ENCODE measurements at regions not wholly inside any gene's neighbourhood (a gene's known extent, or its start where the extent isn't known, plus 50 kb on each side); places are given as distances from the start of the nearest gene placed in this dataset.

- Histone ChIP-seq H2AK5ac (ENCODE audit: low read depth, low read length) (no peak overlapping the region), H2AFZ (ENCODE audit: low read length) (no peak overlapping the region), H3K18ac (ENCODE audit: low read length) (no peak overlapping the region), H3K23ac (ENCODE audit: low read depth, low read length, poor library complexity) (no peak overlapping the region), H2BK120ac (ENCODE audit: low read depth, low read length) (no peak overlapping the region), H4K91ac (ENCODE audit: low read depth, low read length, poor library complexity) (no peak overlapping the region), H3K4me3 (ENCODE audit: low read length in 2 of 2) (no peak overlapping the region), H3K36me3 (replicated peaks in 1 of 2; ENCODE audit: control insufficient read depth in 2 of 2, insufficient read depth in 2 of 2, low read length in 2 of 2) (no peaks in the 10 kb centered on the region), H3K4ac (ENCODE audit: low read length) (no peak overlapping the region), H3K9me3 (replicated peaks in 1 of 2; ENCODE audit: control insufficient read depth in 2 of 2, insufficient read depth in 1 of 2, low read depth in 1 of 2, low read length in 2 of 2) (peaks cover 0 to 13% of the 10 kb centered on the region in 2 donors), H3K9ac (ENCODE audit: low read depth, low read length, poor library complexity) (no peak overlapping the region), H3K4me2 (ENCODE audit: insufficient read depth, low read length, poor library complexity, severe bottlenecking) (no peak overlapping the region), H3K27me3 (ENCODE audit: control insufficient read depth in 3 of 3, insufficient read depth in 3 of 3, low read depth in 1 of 3, low read length in 3 of 3) (no peaks in the 10 kb centered on the region), H2BK12ac (ENCODE audit: low read length) (no peak overlapping the region), H2BK5ac (ENCODE audit: low read length) (no peak overlapping the region), H3K4me1 (ENCODE audit: control insufficient read depth in 2 of 2, insufficient read depth in 1 of 2, low read depth in 1 of 2, low read length in 2 of 2) (no peaks in the 10 kb centered on the region), H3K79me1 (ENCODE audit: low read depth, low read length) (no peaks in the 10 kb centered on the region), H4K8ac (ENCODE audit: low read depth, low read length) (no peak overlapping the region), H2BK15ac (ENCODE audit: low read length) (no peak overlapping the region), H3K27ac (replicated peaks; ENCODE audit: low read length) (no peak overlapping the region), H3K14ac (ENCODE audit: low read length) (no peak overlapping the region)
- WGBS, 2 donors (ENCODE audit: extremely low coverage in 2 of 2, insufficient read length in 2 of 2, insufficient replicate concordance in 1 of 2), result no CpG with 5 or more reads among the region's 2 CpGs
- no peak for DNase-seq (ENCODE audit: low spot score)
Measured at GRCh38 chr6:66307490-66307889, 600.5 kb upstream of the EYS start.

GRCh38 chr6:66291905-66292304 lies 584.9 kb upstream of the EYS start:
- no peak overlapping the region for H3K27ac ChIP-seq (replicated peaks; ENCODE audit: low read length)
- H3K18ac ChIP-seq (ENCODE audit: low read length), result no peak overlapping the region
- H2BK5ac ChIP-seq (ENCODE audit: low read length), result no peak overlapping the region
- no peak overlapping the region for H3K23ac ChIP-seq (ENCODE audit: low read depth, low read length, poor library complexity)
- H4K8ac ChIP-seq (ENCODE audit: low read depth, low read length), result no peak overlapping the region
- H3K9me3 ChIP-seq (replicated peaks in 1 of 2; ENCODE audit: control insufficient read depth in 2 of 2, insufficient read depth in 1 of 2, low read depth in 1 of 2, low read length in 2 of 2), result no peaks in the 10 kb centered on the region
- H3K4me2 ChIP-seq (ENCODE audit: insufficient read depth, low read length, poor library complexity, severe bottlenecking), result no peak overlapping the region
- H3K9ac ChIP-seq (ENCODE audit: low read depth, low read length, poor library complexity), result no peak overlapping the region
- no peak overlapping the region for H2BK15ac ChIP-seq (ENCODE audit: low read length)
- H3K36me3 ChIP-seq (replicated peaks in 1 of 2; ENCODE audit: control insufficient read depth in 2 of 2, insufficient read depth in 2 of 2, low read length in 2 of 2), result no peaks in the 10 kb centered on the region
- no peaks in the 10 kb centered on the region for H3K4me1 ChIP-seq (ENCODE audit: control insufficient read depth in 2 of 2, insufficient read depth in 1 of 2, low read depth in 1 of 2, low read length in 2 of 2)
- H2AK5ac ChIP-seq (ENCODE audit: low read depth, low read length), result no peak overlapping the region
- no peak for DNase-seq (ENCODE audit: low spot score)
- no peak overlapping the region for H2BK120ac ChIP-seq (ENCODE audit: low read depth, low read length)
- H3K14ac ChIP-seq (ENCODE audit: low read length), result no peak overlapping the region
- no peak overlapping the region for H3K4ac ChIP-seq (ENCODE audit: low read length)
- H3K4me3 ChIP-seq (ENCODE audit: low read length in 2 of 2), result no peak overlapping the region
- no peak overlapping the region for H4K91ac ChIP-seq (ENCODE audit: low read depth, low read length, poor library complexity)
- WGBS, 2 donors (ENCODE audit: extremely low coverage in 2 of 2, insufficient read length in 2 of 2, insufficient replicate concordance in 1 of 2), result 100% methylated on average over 1 of the region's 4 CpGs; no CpG with 5 or more reads in 1 of the 2 donors
- H2BK12ac ChIP-seq (ENCODE audit: low read length), result no peak overlapping the region
- H3K79me1 ChIP-seq (ENCODE audit: low read depth, low read length), result no peaks in the 10 kb centered on the region
- H3K27me3 ChIP-seq (ENCODE audit: control insufficient read depth in 3 of 3, insufficient read depth in 3 of 3, low read depth in 1 of 3, low read length in 3 of 3), result no peaks in the 10 kb centered on the region
- H2AFZ ChIP-seq (ENCODE audit: low read length), result no peak overlapping the region

- no peaks in the 10 kb centered on the region for H3K79me1 ChIP-seq (ENCODE audit: low read depth, low read length)
- H3K36me3 ChIP-seq (replicated peaks in 1 of 2; ENCODE audit: control insufficient read depth in 2 of 2, insufficient read depth in 2 of 2, low read length in 2 of 2), result no peaks in the 10 kb centered on the region
- no peak overlapping the region for H3K18ac ChIP-seq (ENCODE audit: low read length)
- no peak overlapping the region for H3K23ac ChIP-seq (ENCODE audit: low read depth, low read length, poor library complexity)
- H3K4me3 ChIP-seq (ENCODE audit: low read length in 2 of 2), result no peak overlapping the region
- no peak overlapping the region for H2BK5ac ChIP-seq (ENCODE audit: low read length)
- H2BK12ac ChIP-seq (ENCODE audit: low read length), result no peak overlapping the region
- no peak overlapping the region for H4K91ac ChIP-seq (ENCODE audit: low read depth, low read length, poor library complexity)
- no peak overlapping the region for H3K14ac ChIP-seq (ENCODE audit: low read length)
- no peak overlapping the region for H2BK120ac ChIP-seq (ENCODE audit: low read depth, low read length)
- H3K4ac ChIP-seq (ENCODE audit: low read length), result no peak overlapping the region
- H4K8ac ChIP-seq (ENCODE audit: low read depth, low read length), result no peak overlapping the region
- H3K4me2 ChIP-seq (ENCODE audit: insufficient read depth, low read length, poor library complexity, severe bottlenecking), result no peak overlapping the region
- no peak for DNase-seq (ENCODE audit: low spot score)
- no peaks in the 10 kb centered on the region for H3K9me3 ChIP-seq (replicated peaks in 1 of 2; ENCODE audit: control insufficient read depth in 2 of 2, insufficient read depth in 1 of 2, low read depth in 1 of 2, low read length in 2 of 2)
- no peak overlapping the region for H2AK5ac ChIP-seq (ENCODE audit: low read depth, low read length)
- H3K9ac ChIP-seq (ENCODE audit: low read depth, low read length, poor library complexity), result no peak overlapping the region
- no CpG with 5 or more reads among the region's 2 CpGs for WGBS, 2 donors (ENCODE audit: extremely low coverage in 2 of 2, insufficient read length in 2 of 2, insufficient replicate concordance in 1 of 2)
- H2AFZ ChIP-seq (ENCODE audit: low read length), result no peak overlapping the region
- no peaks in the 10 kb centered on the region for H3K4me1 ChIP-seq (ENCODE audit: control insufficient read depth in 2 of 2, insufficient read depth in 1 of 2, low read depth in 1 of 2, low read length in 2 of 2)
- H2BK15ac ChIP-seq (ENCODE audit: low read length), result no peak overlapping the region
- no peaks in the 10 kb centered on the region for H3K27me3 ChIP-seq (ENCODE audit: control insufficient read depth in 3 of 3, insufficient read depth in 3 of 3, low read depth in 1 of 3, low read length in 3 of 3)
- H3K27ac ChIP-seq (replicated peaks; ENCODE audit: low read length), result no peak overlapping the region
Measured at GRCh38 chr6:66289889-66290288, 582.9 kb upstream of the EYS start.

GRCh38 chr6:66278115-66278514 lies 571.1 kb upstream of the EYS start:
- no peaks in the 10 kb centered on the region for H3K4me1 ChIP-seq (ENCODE audit: control insufficient read depth in 2 of 2, insufficient read depth in 1 of 2, low read depth in 1 of 2, low read length in 2 of 2)
- DNase-seq (ENCODE audit: low spot score), result no peak
- no peak overlapping the region for H2AFZ ChIP-seq (ENCODE audit: low read length)
- no peaks in the 10 kb centered on the region for H3K36me3 ChIP-seq (replicated peaks in 1 of 2; ENCODE audit: control insufficient read depth in 2 of 2, insufficient read depth in 2 of 2, low read length in 2 of 2)
- no peaks in the 10 kb centered on the region for H3K9me3 ChIP-seq (replicated peaks in 1 of 2; ENCODE audit: control insufficient read depth in 2 of 2, insufficient read depth in 1 of 2, low read depth in 1 of 2, low read length in 2 of 2)
- no peak overlapping the region for H3K9ac ChIP-seq (ENCODE audit: low read depth, low read length, poor library complexity)
- no peak overlapping the region for H4K8ac ChIP-seq (ENCODE audit: low read depth, low read length)
- no peak overlapping the region for H2BK12ac ChIP-seq (ENCODE audit: low read length)
- no peak overlapping the region for H2BK120ac ChIP-seq (ENCODE audit: low read depth, low read length)
- no peak overlapping the region for H4K91ac ChIP-seq (ENCODE audit: low read depth, low read length, poor library complexity)
- H3K4me3 ChIP-seq (ENCODE audit: low read length in 2 of 2), result no peak overlapping the region
- no peak overlapping the region for H3K4me2 ChIP-seq (ENCODE audit: insufficient read depth, low read length, poor library complexity, severe bottlenecking)
- no peak overlapping the region for H3K23ac ChIP-seq (ENCODE audit: low read depth, low read length, poor library complexity)
- no peak overlapping the region for H2AK5ac ChIP-seq (ENCODE audit: low read depth, low read length)
- H2BK15ac ChIP-seq (ENCODE audit: low read length), result no peak overlapping the region
- no peaks in the 10 kb centered on the region for H3K79me1 ChIP-seq (ENCODE audit: low read depth, low read length)
- no peak overlapping the region for H3K4ac ChIP-seq (ENCODE audit: low read length)
- H3K18ac ChIP-seq (ENCODE audit: low read length), result no peak overlapping the region
- H3K27ac ChIP-seq (replicated peaks; ENCODE audit: low read length), result no peak overlapping the region
- H3K14ac ChIP-seq (ENCODE audit: low read length), result no peak overlapping the region
- H2BK5ac ChIP-seq (ENCODE audit: low read length), result no peak overlapping the region
- no peaks in the 10 kb centered on the region for H3K27me3 ChIP-seq (ENCODE audit: control insufficient read depth in 3 of 3, insufficient read depth in 3 of 3, low read depth in 1 of 3, low read length in 3 of 3)

Data from neuronal stem cell (in vitro differentiated cells).